ENCODE measurements at regions not wholly inside any gene's neighbourhood (a gene's known extent, or its start where the extent isn't known, plus 50 kb on each side); places are given as distances from the start of the nearest gene placed in this dataset.

DNA sequence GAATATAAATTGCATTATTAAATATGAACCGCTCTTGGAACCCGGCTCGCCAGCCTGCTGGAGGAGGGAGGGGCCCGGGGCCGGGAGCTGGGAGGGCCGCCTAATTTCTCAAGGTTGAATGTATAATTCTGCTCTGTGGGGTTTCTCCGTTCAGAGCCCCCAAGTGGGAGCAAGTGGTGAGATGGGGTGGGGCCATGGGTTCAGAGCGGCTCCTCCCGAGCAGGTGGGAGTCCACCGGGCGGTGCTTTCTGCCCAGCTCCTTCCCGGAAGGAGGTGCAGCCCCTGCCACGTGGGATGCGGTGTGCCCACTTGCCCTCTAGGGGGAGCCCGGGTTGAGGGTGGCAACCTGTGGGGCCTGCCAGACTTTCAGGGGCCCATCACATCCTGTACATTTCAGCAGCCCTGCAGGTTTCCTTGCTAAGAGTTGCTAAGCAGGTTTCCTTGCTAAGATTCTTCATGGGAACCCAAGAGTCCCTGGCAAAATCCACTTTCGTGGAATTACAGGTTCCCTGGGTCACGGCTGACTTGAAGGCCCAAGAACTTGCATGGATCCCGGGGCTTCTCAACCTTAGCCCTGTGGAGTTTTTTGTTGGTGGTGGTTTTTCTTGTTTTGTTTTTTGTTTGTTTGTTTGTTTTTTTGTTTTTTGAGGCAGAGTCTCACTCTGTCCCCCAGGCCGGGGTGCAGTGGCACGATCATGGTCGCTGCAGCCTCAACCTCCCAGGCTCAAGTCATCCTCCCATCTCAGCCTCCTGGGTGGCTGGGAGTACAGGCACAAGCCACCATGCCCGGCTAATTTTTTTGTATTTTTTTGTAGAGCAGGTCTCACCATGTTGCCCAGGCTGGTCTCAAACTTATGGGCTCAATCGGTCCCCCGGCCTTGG lies 196.7 kb upstream of the GSE1 start:
- H3K9ac ChIP-seq (ENCODE audit: insufficient read length): no peak overlapping the region
- DNase-seq (ENCODE audit: low read depth, low spot score): peak; percentile 20
- no peaks in the 10 kb centered on the region for H3K36me3 ChIP-seq (ENCODE audit: insufficient read depth, low read length)
- H3K9me3 ChIP-seq (ENCODE audit: low read depth, low read length): no peaks in the 10 kb centered on the region
- peak overlapping the region; percentile 53 for H3K4me3 ChIP-seq
- peak overlapping the region; percentile 14; the same call in 1 of the 2 replicates for H3K27ac ChIP-seq
- TF ChIP-seq FOXP2 (optimal IDR thresholded peaks at IDR 0.05; ENCODE audit: control extremely low read depth, extremely low read length, insufficient read depth) (no peak), POLR2AphosphoS5 (IDR thresholded peaks at IDR 0.05; ENCODE audit: borderline replicate concordance, low read depth, low read length) (no peak), EZH2 (IDR thresholded peaks at IDR 0.05) (no peak)

DNA sequence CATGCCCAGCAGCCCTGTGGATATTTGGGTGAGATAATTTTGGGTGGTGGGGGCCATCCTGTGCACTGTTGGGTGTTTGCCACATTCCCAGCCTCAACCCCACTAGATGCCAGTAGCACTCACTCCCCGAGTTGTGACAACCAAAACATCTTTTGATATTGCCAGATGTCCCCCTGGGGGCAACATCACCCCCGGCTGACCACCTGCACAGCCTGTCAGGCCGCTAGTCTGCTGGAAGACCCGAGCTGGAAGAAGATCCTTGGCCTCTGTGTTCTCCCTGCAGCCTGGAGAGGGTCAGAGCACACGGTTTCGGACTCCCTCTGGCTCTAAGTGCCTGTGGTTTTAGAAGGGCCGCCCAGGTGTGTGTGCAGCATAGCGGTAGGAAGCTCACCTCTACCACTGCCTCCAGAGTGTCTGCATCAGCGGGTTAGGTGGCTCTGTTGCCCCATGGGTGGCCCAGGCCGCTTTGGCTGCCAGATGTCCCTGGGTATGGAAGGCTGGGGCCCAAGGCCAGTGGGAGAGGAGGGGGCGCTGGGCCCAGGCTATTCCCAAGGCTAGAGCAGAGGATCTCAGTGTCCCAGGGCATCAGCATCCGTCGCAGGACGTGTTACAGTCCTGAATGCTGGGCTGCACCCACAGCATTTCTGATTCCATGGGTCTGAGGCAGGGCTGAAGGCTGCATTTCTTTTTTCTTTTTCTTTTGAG lies 195.8 kb upstream of the GSE1 start:
- Histone ChIP-seq H3K27ac (no peak overlapping the region), H3K4me3 (no peak overlapping the region), H3K36me3 (ENCODE audit: insufficient read depth, low read length) (no peaks in the 10 kb centered on the region), H3K9me3 (ENCODE audit: low read depth, low read length) (no peaks in the 10 kb centered on the region), H3K9ac (ENCODE audit: insufficient read length) (no peak overlapping the region)
- TF ChIP-seq POLR2AphosphoS5 (IDR thresholded peaks at IDR 0.05; ENCODE audit: borderline replicate concordance, low read depth, low read length): no peak
- TF ChIP-seq EZH2 (IDR thresholded peaks at IDR 0.05): no peak
- TF ChIP-seq FOXP2 (optimal IDR thresholded peaks at IDR 0.05; ENCODE audit: control extremely low read depth, extremely low read length, insufficient read depth): no peak
- DNase-seq (ENCODE audit: low read depth, low spot score): no peak

DNA sequence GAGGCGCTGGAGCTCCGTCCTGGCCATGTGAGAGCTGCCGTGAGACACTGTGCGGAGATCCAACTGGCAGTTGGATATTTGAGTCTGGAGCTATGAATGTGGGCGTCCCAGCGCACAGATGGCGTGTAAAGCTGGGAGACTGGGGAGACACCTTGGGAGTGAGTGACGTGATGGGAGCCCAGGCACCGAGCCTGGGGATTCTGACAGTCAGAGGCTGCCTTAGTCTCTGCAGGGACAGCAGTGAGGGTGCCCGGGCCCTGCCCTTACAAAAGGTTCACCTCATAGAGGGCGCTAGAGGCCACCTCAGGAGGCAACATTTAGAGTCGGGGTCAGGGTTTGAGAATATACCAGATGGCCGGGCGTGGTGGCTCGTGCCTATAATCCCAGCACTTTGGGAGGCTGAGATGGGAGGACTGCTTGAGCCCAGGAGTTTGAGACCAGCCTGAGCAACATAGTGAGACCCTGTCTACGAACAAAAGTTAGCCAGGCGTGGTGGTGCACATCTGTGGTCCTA lies 194.1 kb upstream of the GSE1 start:
- no peaks in the 10 kb centered on the region for H3K9me3 ChIP-seq (ENCODE audit: low read depth, low read length)
- no peak overlapping the region for H3K4me3 ChIP-seq
- H3K9ac ChIP-seq (ENCODE audit: insufficient read length): no peak overlapping the region
- TF ChIP-seq EZH2 (IDR thresholded peaks at IDR 0.05) (no peak), POLR2AphosphoS5 (IDR thresholded peaks at IDR 0.05; ENCODE audit: borderline replicate concordance, low read depth, low read length) (no peak), FOXP2 (optimal IDR thresholded peaks at IDR 0.05; ENCODE audit: control extremely low read depth, extremely low read length, insufficient read depth) (no peak)
- H3K36me3 ChIP-seq (ENCODE audit: insufficient read depth, low read length): no peaks in the 10 kb centered on the region
- no peak for DNase-seq (ENCODE audit: low read depth, low spot score)
- H3K27ac ChIP-seq: no peak overlapping the region

DNA sequence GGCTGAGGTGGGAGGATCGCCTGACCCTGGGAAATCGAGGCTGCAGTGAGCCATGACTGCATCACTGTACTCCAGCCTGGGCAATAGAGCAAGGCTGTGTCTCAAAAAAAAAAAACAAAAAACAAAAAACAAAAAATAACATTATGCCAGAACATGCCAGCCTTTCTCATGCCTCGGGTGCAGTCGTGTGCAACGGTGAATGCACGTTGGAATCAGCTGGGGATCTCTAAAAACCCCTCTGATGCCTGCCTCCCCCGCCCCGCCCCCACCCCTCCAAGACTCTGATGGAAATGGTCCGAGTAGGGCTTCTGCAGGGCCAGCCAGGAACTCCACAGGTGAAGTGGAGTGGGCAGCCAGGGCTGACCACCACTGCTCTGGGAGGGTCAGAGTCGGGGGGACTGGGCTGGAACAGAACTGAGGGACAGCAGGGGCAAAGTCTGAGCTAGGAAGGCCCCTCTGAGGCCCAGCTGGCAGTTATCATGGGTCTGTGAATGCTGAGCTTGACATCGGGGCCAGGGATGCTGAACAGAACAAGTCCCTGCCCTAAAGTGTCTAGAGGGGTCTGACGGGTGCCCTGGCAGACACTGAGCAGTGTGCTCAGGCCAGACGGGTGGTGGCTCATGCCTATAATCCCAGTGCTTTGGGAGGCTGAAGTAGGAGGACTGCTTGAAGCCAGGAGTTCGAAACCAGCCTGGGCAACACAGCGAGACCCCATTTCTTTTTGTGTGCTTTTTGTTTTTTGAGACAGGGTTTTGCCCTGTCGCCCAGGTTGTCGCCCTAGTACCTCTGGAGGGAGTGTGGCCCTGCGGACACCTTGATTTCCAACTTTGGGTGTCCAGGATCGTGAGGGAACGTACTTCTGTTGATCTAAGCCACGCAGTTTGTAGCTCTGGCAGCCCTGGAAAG lies 193.4 kb upstream of the GSE1 start:
- Histone ChIP-seq H3K9me3 (ENCODE audit: low read depth, low read length) (no peaks in the 10 kb centered on the region), H3K27ac (no peak overlapping the region), H3K4me3 (no peak overlapping the region), H3K36me3 (ENCODE audit: insufficient read depth, low read length) (no peaks in the 10 kb centered on the region), H3K9ac (ENCODE audit: insufficient read length) (no peak overlapping the region)
- no peak for DNase-seq (ENCODE audit: low read depth, low spot score)
- TF ChIP-seq FOXP2 (optimal IDR thresholded peaks at IDR 0.05; ENCODE audit: control extremely low read depth, extremely low read length, insufficient read depth) (no peak), POLR2AphosphoS5 (IDR thresholded peaks at IDR 0.05; ENCODE audit: borderline replicate concordance, low read depth, low read length) (no peak), EZH2 (IDR thresholded peaks at IDR 0.05) (no peak)

DNA sequence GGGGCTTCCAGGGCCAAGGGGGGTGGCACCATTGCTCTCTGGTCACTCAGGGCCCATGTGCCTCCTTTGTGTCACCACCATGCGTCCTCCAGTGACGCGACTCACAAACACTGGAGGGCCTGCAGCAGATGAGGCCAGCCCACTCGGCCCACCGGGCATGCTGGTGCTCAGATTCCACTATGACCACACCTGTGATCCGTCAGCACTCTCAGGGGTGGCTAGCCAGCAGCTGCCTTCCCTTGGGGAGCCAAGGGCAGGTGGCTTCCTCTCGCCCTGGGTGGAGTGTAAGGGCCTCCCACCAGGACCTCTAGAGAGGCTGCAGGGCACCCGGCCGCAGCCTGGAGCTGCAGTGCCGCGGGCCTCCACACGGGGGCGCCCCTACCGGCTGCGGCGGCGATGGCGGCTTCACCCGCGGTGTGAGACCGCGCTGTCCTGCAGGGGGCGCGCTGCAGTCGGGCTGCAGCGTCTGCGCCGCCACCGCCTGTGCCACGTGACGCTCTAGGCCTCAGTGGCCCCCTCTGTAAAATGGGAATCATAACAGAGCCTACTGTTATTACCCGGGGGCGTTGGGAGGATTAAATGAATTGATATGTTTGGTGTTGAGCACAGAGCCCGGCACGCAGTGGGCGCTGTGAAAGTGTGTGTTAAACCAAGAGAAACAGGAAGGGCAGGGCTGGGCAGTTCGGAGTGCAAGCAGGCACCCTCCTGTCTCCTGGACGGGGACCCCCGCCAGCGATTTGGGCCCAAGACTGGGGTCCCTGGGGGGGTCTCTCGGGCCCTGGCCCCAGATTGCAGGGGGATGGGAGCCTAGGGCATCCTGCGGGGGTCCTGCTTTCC lies 192.4 kb upstream of the GSE1 start:
- Histone ChIP-seq H3K9me3 (ENCODE audit: low read depth, low read length) (no peaks in the 10 kb centered on the region), H3K27ac (no peak overlapping the region), H3K9ac (ENCODE audit: insufficient read length) (no peak overlapping the region), H3K36me3 (ENCODE audit: insufficient read depth, low read length) (no peaks in the 10 kb centered on the region), H3K4me3 (no peak overlapping the region)
- no peak for DNase-seq (ENCODE audit: low read depth, low spot score)
- no peak for TF ChIP-seq EZH2 (IDR thresholded peaks at IDR 0.05)
- TF ChIP-seq FOXP2 (optimal IDR thresholded peaks at IDR 0.05; ENCODE audit: control extremely low read depth, extremely low read length, insufficient read depth): no peak

DNA sequence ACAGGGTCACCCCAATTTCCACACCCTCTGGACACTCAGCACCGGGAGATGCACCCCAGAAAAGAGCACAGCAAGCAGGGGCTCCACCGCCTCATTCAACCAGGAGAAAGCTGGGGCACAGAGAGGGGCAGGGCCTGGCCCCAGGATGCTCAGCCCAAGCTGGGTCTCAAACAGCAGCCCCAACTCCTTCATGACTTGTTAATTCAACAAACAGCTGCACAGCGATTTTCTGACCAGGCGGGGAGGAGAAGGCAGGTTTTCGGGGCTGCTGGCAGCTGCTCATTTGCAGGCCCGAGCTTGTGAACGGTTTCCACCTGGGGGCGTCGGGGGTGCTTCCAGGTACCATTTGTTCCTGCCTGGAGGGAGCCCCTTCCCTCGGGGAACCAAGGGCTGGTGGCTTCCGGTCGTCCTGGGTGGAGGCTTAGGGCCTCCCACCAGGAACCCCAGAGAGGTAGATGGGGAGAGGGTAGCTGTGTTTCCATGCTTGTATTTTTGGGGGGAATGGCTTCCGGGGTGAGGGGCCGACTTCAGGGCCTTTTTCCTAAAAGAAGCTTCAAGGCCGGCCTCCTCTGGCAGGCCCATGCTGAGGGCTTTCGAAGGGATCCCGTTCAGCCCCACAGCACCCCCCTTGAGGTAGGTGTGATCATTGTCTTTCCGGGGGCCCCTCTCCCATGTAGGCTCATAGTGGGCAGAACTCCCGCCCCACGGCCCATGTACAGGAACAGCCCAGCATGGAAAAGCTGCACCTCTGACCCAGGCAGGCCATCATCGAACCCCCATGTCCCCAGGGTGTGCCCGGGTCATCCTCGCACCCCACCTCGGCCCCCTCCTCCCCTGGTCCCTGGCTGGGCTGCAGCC lies 191.6 kb upstream of the GSE1 start:
- H3K36me3 ChIP-seq (ENCODE audit: insufficient read depth, low read length): no peaks in the 10 kb centered on the region
- H3K9ac ChIP-seq (ENCODE audit: insufficient read length): no peak overlapping the region
- peak overlapping the region; percentile 71 for H3K4me3 ChIP-seq
- no peak overlapping the region for H3K27ac ChIP-seq
- H3K9me3 ChIP-seq (ENCODE audit: low read depth, low read length): no peaks in the 10 kb centered on the region
- no peak for DNase-seq (ENCODE audit: low read depth, low spot score)
- TF ChIP-seq EZH2 (IDR thresholded peaks at IDR 0.05): no peak
- no peak for TF ChIP-seq POLR2AphosphoS5 (IDR thresholded peaks at IDR 0.05; ENCODE audit: borderline replicate concordance, low read depth, low read length)
- TF ChIP-seq FOXP2 (optimal IDR thresholded peaks at IDR 0.05; ENCODE audit: control extremely low read depth, extremely low read length, insufficient read depth): no peak
